HCT116 (cell line): ENCODE measurements at regions not wholly inside any gene's neighbourhood (a gene's known extent, or its start where the extent isn't known, plus 50 kb on each side); places are given as distances from the start of the nearest gene placed in this dataset.

Source experiments
- ATAC-seq: fragments of 200-7000 bp; cut with Tn5 transposase; 2 replicates; pipeline ENCODE4 v1.9.1; 2020; ENCODE audit warnings: mild to moderate bottlenecking, moderate library complexity
- BruUV-seq: library from RNA; stranded (reverse); fragments of 400-500 nt; replicated peaks from 2 replicates; lab custom pipeline; 2021; lab: Mats Ljungman, UMichigan
- CTCF ChIA-PET: fragments of 300-600 bp; sonication (Branson Sonifier 250); formaldehyde crosslinking; loops from one replicate; lab custom pipeline; 2021; ENCODE audit warnings: antibody characterized with exemption; lab: Charles Lee
- POLR2A ChIA-PET: fragments of 300-600, 350-600 bp; sonication (Branson Sonifier 250); formaldehyde crosslinking; loops from one replicate; lab custom pipeline; 2021; ENCODE audit warnings: antibody characterized with exemption; lab: Charles Lee
- RAD21 ChIA-PET, 2 experiments: fragments of 300-600 bp; sonication (Branson Sonifier 250); formaldehyde crosslinking; loops; one replicate each; lab custom pipeline; 2023; ENCODE audit warnings: low total read pairs in 2 of 2; ENCODE audit not compliant: uncharacterized antibody in 2 of 2, unreplicated experiment in 2 of 2, low non-redundant PET in 1 of 2; lab: Charles Lee
- DNase-seq: peaks from one replicate; pipeline ENCODE4 v3.0.0-alpha.2; 2010; ENCODE audit warnings: low read depth, low spot score
- H2AFZ ChIP-seq: fragments of 200-600 bp; shearing (Covaris generic), sonication (generic); 2 replicates; pipeline ENCODE4 v1.6.1; 2017; ENCODE audit warnings: low read depth, mixed run types, mixed read lengths, antibody characterized with exemption, low read length; ENCODE audit not compliant: poor library complexity, severe bottlenecking
- H3K27ac ChIP-seq: 2 replicates; pipeline ENCODE4 v1.5.1; 2012; ENCODE audit warnings: low read depth, low read length
- H3K27me3 ChIP-seq: fragments of 200-600 bp; sonication (generic); 2 replicates; pipeline ENCODE4 v1.6.1; 2016; ENCODE audit warnings: mixed run types, low read length, mixed read lengths; ENCODE audit not compliant: insufficient read depth
- H3K36me3 ChIP-seq, 2 experiments: fragments of 200-500 bp in 1 of 2; fragments of 200-600 bp in 1 of 2; sonication (Bioruptor generic) in 1 of 2; sonication (generic) in 1 of 2; 2 replicates each; pipeline versions ENCODE4 v1.5.1 to v1.6.1; 2014 to 2016; ENCODE audit warnings: low read length in 2 of 2, inconsistent platforms in 1 of 2, mixed read lengths in 1 of 2, mixed run types in 1 of 2; ENCODE audit not compliant: insufficient read depth in 2 of 2, control insufficient read depth in 1 of 2
- H3K4me1 ChIP-seq, 2 experiments: fragments of 200-600 bp in 1 of 2; sonication (generic) in 1 of 2; 2 replicates each; pipeline versions ENCODE4 v1.5.1 to v1.6.1; 2012 to 2017; ENCODE audit warnings: low read length in 2 of 2, inconsistent platforms in 1 of 2, mild to moderate bottlenecking in 1 of 2, mixed read lengths in 1 of 2, mixed run types in 1 of 2, moderate library complexity in 1 of 2; ENCODE audit not compliant: insufficient read depth in 2 of 2, control insufficient read depth in 1 of 2
- H3K4me2 ChIP-seq: fragments of 200-600 bp; sonication (generic); 2 replicates; pipeline ENCODE4 v1.6.1; 2017; ENCODE audit warnings: mixed run types, low read length, mixed read lengths
- H3K4me3 ChIP-seq, 2 experiments: fragments of 200-600 bp in 1 of 2; sonication (generic) in 1 of 2; replicated peaks in 1 of 2; 2 replicates each; pipeline ENCODE4 v1.5.1; 2011 to 2016; ENCODE audit warnings: low read length in 2 of 2, control low read depth in 1 of 2, low read depth in 1 of 2, mild to moderate bottlenecking in 1 of 2, mixed read lengths in 1 of 2, mixed run types in 1 of 2
- H3K79me2 ChIP-seq: fragments of 200-600 bp; sonication (generic); 2 replicates; pipeline ENCODE4 v1.6.1; 2017; ENCODE audit warnings: mild to moderate bottlenecking, mixed run types, low read length, moderate library complexity, mixed read lengths; ENCODE audit not compliant: insufficient read depth
- H3K9ac ChIP-seq: fragments of 200-600 bp; sonication (generic); 2 replicates; pipeline ENCODE4 v1.6.1; 2016; ENCODE audit warnings: low read length, mixed read lengths
- H3K9me2 ChIP-seq: fragments of 200-600 bp; sonication (generic), shearing (Covaris generic); 2 replicates; pipeline ENCODE4 v1.6.1; 2017; ENCODE audit warnings: mixed run types, mild to moderate bottlenecking, moderate library complexity; ENCODE audit not compliant: insufficient read depth
- H3K9me3 ChIP-seq, 2 experiments: fragments of 200-500 bp in 1 of 2; fragments of 200-600 bp in 1 of 2; sonication (Bioruptor generic) in 1 of 2; sonication (generic) in 1 of 2; 2 replicates each; pipeline ENCODE4 v1.6.1; 2014 to 2017; ENCODE audit warnings: low read length in 2 of 2, mixed read lengths in 2 of 2, inconsistent platforms in 1 of 2, low read depth in 1 of 2, mild to moderate bottlenecking in 1 of 2, mixed run types in 1 of 2, moderate library complexity in 1 of 2; ENCODE audit not compliant: control insufficient read depth in 1 of 2, insufficient read depth in 1 of 2
- H4K20me1 ChIP-seq: fragments of 200-600 bp; sonication (generic), shearing (Covaris generic); 2 replicates; pipeline ENCODE4 v1.6.1; 2017; ENCODE audit warnings: mixed run types, mild to moderate bottlenecking, moderate library complexity; ENCODE audit not compliant: insufficient read depth
- ATF3 ChIP-seq: IDR thresholded peaks from 2 replicates; pipeline ENCODE4 v1.6.1; 2012
- CBX3 ChIP-seq: IDR thresholded peaks from 2 replicates; pipeline ENCODE4 v1.6.1; 2012; ENCODE audit warnings: low read depth
- CEBPB ChIP-seq: IDR thresholded peaks from 2 replicates; pipeline ENCODE4 v1.6.1; 2012; ENCODE audit warnings: low read depth
- CTCF ChIP-seq, 3 experiments: fragments of 200-600 bp in 1 of 3; sonication (generic) in 1 of 3; IDR thresholded peaks in 2 of 3; conservative IDR thresholded peaks in 1 of 3; 2 replicates each; pipeline ENCODE4 v1.5.1; 2012 to 2017; ENCODE audit warnings: low read depth in 2 of 3, low read length in 2 of 3, antibody characterized with exemption in 1 of 3, borderline replicate concordance in 1 of 3, control low read depth in 1 of 3, mild to moderate bottlenecking in 1 of 3, mixed read lengths in 1 of 3, mixed run types in 1 of 3, moderate library complexity in 1 of 3; ENCODE audit not compliant: insufficient read depth in 1 of 3
- EGR1 ChIP-seq: IDR thresholded peaks from 2 replicates; pipeline ENCODE4 v1.6.1; 2012; ENCODE audit warnings: low read depth
- ELF1 ChIP-seq: IDR thresholded peaks from 2 replicates; pipeline ENCODE4 v1.6.1; 2012; ENCODE audit warnings: low read depth, borderline replicate concordance
- EZH2 ChIP-seq: fragments of 200-600 bp; sonication (generic); IDR thresholded peaks from 2 replicates; pipeline ENCODE4 v1.6.1; 2017; ENCODE audit warnings: antibody characterized with exemption, mixed run types
- EZH2phosphoT487 ChIP-seq: fragments of 200-600 bp; IDR thresholded peaks from 2 replicates; pipeline ENCODE4 v1.6.1; 2018; ENCODE audit warnings: antibody characterized with exemption, borderline replicate concordance
- FOSL1 ChIP-seq: IDR thresholded peaks from 2 replicates; pipeline ENCODE4 v1.6.1; 2012; ENCODE audit warnings: low read depth
- MAX ChIP-seq: IDR thresholded peaks from 2 replicates; pipeline ENCODE4 v1.6.1; 2012
- POLR2AphosphoS5 ChIP-seq: IDR thresholded peaks from 2 replicates; pipeline ENCODE4 v1.6.1; 2011; ENCODE audit warnings: mild to moderate bottlenecking, low read depth, low read length, moderate library complexity
- RAD21 ChIP-seq: IDR thresholded peaks from 2 replicates; pipeline ENCODE4 v1.6.1; 2012; ENCODE audit warnings: low read depth, mild to moderate bottlenecking
- REST ChIP-seq: IDR thresholded peaks from 2 replicates; pipeline ENCODE4 v1.6.1; 2012; ENCODE audit warnings: low read depth
- SP1 ChIP-seq: IDR thresholded peaks from 2 replicates; pipeline ENCODE4 v1.6.1; 2012; ENCODE audit warnings: low read depth
- SRF ChIP-seq: IDR thresholded peaks from 2 replicates; pipeline ENCODE4 v1.6.1; 2012; ENCODE audit warnings: low read depth
- TCF7L2 ChIP-seq: IDR thresholded peaks from 2 replicates; pipeline ENCODE4 v1.7.0; 2011; ENCODE audit warnings: borderline replicate concordance, inconsistent platforms; ENCODE audit not compliant: insufficient read depth, insufficient read length; ENCODE audit errors: extremely low read depth
- YY1 ChIP-seq: IDR thresholded peaks from 2 replicates; pipeline ENCODE4 v1.6.1; 2011; ENCODE audit warnings: low read length, low read depth, moderate library complexity, mild to moderate bottlenecking; ENCODE audit not compliant: insufficient replicate concordance; ENCODE audit errors: extremely low read depth
- ZBTB33 ChIP-seq: IDR thresholded peaks from 2 replicates; pipeline ENCODE4 v1.6.1; 2011; ENCODE audit warnings: mild to moderate bottlenecking, low read length, moderate library complexity; ENCODE audit not compliant: insufficient replicate concordance; ENCODE audit errors: extremely low read depth
- ZFX ChIP-seq: fragments of 450-650 bp; IDR thresholded peaks from 2 replicates; pipeline ENCODE4 v1.6.1; 2017
- ZNF274 ChIP-seq: fragments of 200-500 bp; sonication (Bioruptor generic); IDR thresholded peaks from 2 replicates; pipeline ENCODE4 v1.6.1; 2014; ENCODE audit warnings: mild to moderate bottlenecking, low read depth, low read length, inconsistent platforms
- intact Hi-C: fragments of 100-400 bp; cut with micrococcal nuclease; formaldehyde crosslinking; loops from 2 replicates; pipeline ENCODE4 v1.10.0; 2022

- ATAC-seq = no peak
- no peaks in the 10 kb centered on the region for H3K9me2 ChIP-seq
- H3K9ac ChIP-seq = no peak overlapping the region
- POLR2A ChIA-PET = no interaction called here
- no peaks in the 10 kb centered on the region for H4K20me1 ChIP-seq
- no peaks in the 10 kb centered on the region for H3K79me2 ChIP-seq
- no peaks in the 10 kb centered on the region for H3K36me3 ChIP-seq
- TF ChIP-seq EZH2 = no peak
- TF ChIP-seq REST = no peak
- TF ChIP-seq MAX = no peak
- no peak for TF ChIP-seq SRF
- no peak for TF ChIP-seq FOSL1
- TF ChIP-seq EZH2phosphoT487 = no peak
- TF ChIP-seq YY1 = no peak
- TF ChIP-seq ZBTB33 = no peak
- TF ChIP-seq CTCF (IDR thresholded peaks at IDR 0.05 in 2 of 3, conservative IDR thresholded peaks at IDR 0.05 in 1 of 3; ENCODE audit: borderline replicate concordance in 1 of 3, insufficient read depth in 1 of 3, low read depth in 2 of 3, low read length in 2 of 3) = no peak
- TF ChIP-seq ZNF274 = no peak
- no peak for TF ChIP-seq ELF1
- no peak for TF ChIP-seq ZFX
- no peak for TF ChIP-seq CEBPB
- no peak for TF ChIP-seq RAD21
- TF ChIP-seq POLR2AphosphoS5 = no peak
- TF ChIP-seq CBX3 = no peak
- TF ChIP-seq EGR1 = no peak
- no peak for TF ChIP-seq SP1
- TF ChIP-seq ATF3 = no peak
- no peak for TF ChIP-seq TCF7L2
- H3K27ac ChIP-seq = no peak overlapping the region
- BruUV-seq = no TSS peak
- H3K4me2 ChIP-seq = no peak overlapping the region
- RAD21 ChIA-PET = no interaction called here
- H3K27me3 ChIP-seq = no peaks in the 10 kb centered on the region
- CTCF ChIA-PET = no interaction called here
- H2AFZ ChIP-seq = no peak overlapping the region
- H3K9me3 ChIP-seq = no peaks in the 10 kb centered on the region
- H3K4me3 ChIP-seq = no peak overlapping the region
- no peak for DNase-seq
- H3K4me1 ChIP-seq = no peaks in the 10 kb centered on the region
- intact Hi-C loops = no loop called here
These were observed 237.4 kb downstream of the CENPF start for GRCh38 chr1:214840356-214840755.
